ENCODE measurements at regions not wholly inside any gene's neighbourhood (a gene's known extent, or its start where the extent isn't known, plus 50 kb on each side); places are given as distances from the start of the nearest gene placed in this dataset.
A peak's percentile ranks its signal among the peaks of the same experiment; 100 is the strongest.

GRCh38 chr6:25005010-25005409, 69.2 kb upstream of the RIPOR2 start:
- Histone ChIP-seq H3K27me3 (ENCODE audit: control insufficient read depth, insufficient read depth, low read length) (no peaks in the 10 kb centered on the region), H3K36me3 (ENCODE audit: control insufficient read depth, insufficient read depth, low read length) (no peaks in the 10 kb centered on the region), H3K27ac (ENCODE audit: insufficient read depth, low read length) (no peak overlapping the region), H3K4me2 (ENCODE audit: extremely low read depth, insufficient read depth, low read length) (no peak overlapping the region), H2AFZ (ENCODE audit: low read length) (no peak overlapping the region), H3K4me3 (replicated peaks in 1 of 4; ENCODE audit: control extremely low read depth in 1 of 4, insufficient read depth in 1 of 4, low read depth in 3 of 4, low read length in 4 of 4) (no peak overlapping the region), H3K9ac (ENCODE audit: insufficient read depth, low read length) (no peak overlapping the region), H4K20me1 (ENCODE audit: control insufficient read depth, extremely low read depth, insufficient read depth, low read length) (no peaks in the 10 kb centered on the region), H3K79me2 (ENCODE audit: control insufficient read depth, insufficient read depth, low read length) (no peaks in the 10 kb centered on the region), H3K4me1 (ENCODE audit: control insufficient read depth, extremely low read depth, insufficient read depth, low read length) (peaks cover 2% of the 10 kb centered on the region), H3K9me3 (ENCODE audit: control insufficient read depth, insufficient read depth, low read depth, low read length) (no peaks in the 10 kb centered on the region)
- TF ChIP-seq, protein P1, sequence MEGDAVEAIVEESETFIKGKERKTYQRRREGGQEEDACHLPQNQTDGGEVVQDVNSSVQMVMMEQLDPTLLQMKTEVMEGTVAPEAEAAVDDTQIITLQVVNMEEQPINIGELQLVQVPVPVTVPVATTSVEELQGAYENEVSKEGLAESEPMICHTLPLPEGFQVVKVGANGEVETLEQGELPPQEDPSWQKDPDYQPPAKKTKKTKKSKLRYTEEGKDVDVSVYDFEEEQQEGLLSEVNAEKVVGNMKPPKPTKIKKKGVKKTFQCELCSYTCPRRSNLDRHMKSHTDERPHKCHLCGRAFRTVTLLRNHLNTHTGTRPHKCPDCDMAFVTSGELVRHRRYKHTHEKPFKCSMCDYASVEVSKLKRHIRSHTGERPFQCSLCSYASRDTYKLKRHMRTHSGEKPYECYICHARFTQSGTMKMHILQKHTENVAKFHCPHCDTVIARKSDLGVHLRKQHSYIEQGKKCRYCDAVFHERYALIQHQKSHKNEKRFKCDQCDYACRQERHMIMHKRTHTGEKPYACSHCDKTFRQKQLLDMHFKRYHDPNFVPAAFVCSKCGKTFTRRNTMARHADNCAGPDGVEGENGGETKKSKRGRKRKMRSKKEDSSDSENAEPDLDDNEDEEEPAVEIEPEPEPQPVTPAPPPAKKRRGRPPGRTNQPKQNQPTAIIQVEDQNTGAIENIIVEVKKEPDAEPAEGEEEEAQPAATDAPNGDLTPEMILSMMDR (conservative IDR thresholded peaks at IDR 0.05 in 1 of 2, IDR thresholded peaks at IDR 0.05 in 1 of 2; ENCODE audit: low read depth in 1 of 2, low read length in 2 of 2) = no peak
- no peak for TF ChIP-seq EZH2 (IDR thresholded peaks at IDR 0.05; ENCODE audit: low read length, missing control alignments)
- DNase-seq (ENCODE audit: low read depth in 2 of 2) = no peak

- no peak overlapping the region for H3K4me3 ChIP-seq (replicated peaks in 1 of 4; ENCODE audit: control extremely low read depth in 1 of 4, insufficient read depth in 1 of 4, low read depth in 3 of 4, low read length in 4 of 4)
- TF ChIP-seq, protein P1 (conservative IDR thresholded peaks at IDR 0.05 in 1 of 2, IDR thresholded peaks at IDR 0.05 in 1 of 2; ENCODE audit: low read depth in 1 of 2, low read length in 2 of 2) = no peak
- no peak for TF ChIP-seq EZH2 (IDR thresholded peaks at IDR 0.05; ENCODE audit: low read length, missing control alignments)
- no peaks in the 10 kb centered on the region for H3K36me3 ChIP-seq (ENCODE audit: control insufficient read depth, insufficient read depth, low read length)
- no peaks in the 10 kb centered on the region for H3K79me2 ChIP-seq (ENCODE audit: control insufficient read depth, insufficient read depth, low read length)
- H3K4me1 ChIP-seq (ENCODE audit: control insufficient read depth, extremely low read depth, insufficient read depth, low read length) = peaks cover 5% of the 10 kb centered on the region
- H3K27ac ChIP-seq (ENCODE audit: insufficient read depth, low read length) = no peak overlapping the region
- H4K20me1 ChIP-seq (ENCODE audit: control insufficient read depth, extremely low read depth, insufficient read depth, low read length) = no peaks in the 10 kb centered on the region
- no peak overlapping the region for H2AFZ ChIP-seq (ENCODE audit: low read length)
- no peak overlapping the region for H3K4me2 ChIP-seq (ENCODE audit: extremely low read depth, insufficient read depth, low read length)
- no peaks in the 10 kb centered on the region for H3K9me3 ChIP-seq (ENCODE audit: control insufficient read depth, insufficient read depth, low read depth, low read length)
- DNase-seq (ENCODE audit: low read depth in 2 of 2) = no peak
- no peaks in the 10 kb centered on the region for H3K27me3 ChIP-seq (ENCODE audit: control insufficient read depth, insufficient read depth, low read length)
- H3K9ac ChIP-seq (ENCODE audit: insufficient read depth, low read length) = no peak overlapping the region
These were observed 70.3 kb upstream of the RIPOR2 start for GRCh38 chr6:25006075-25006474.

DNA sequence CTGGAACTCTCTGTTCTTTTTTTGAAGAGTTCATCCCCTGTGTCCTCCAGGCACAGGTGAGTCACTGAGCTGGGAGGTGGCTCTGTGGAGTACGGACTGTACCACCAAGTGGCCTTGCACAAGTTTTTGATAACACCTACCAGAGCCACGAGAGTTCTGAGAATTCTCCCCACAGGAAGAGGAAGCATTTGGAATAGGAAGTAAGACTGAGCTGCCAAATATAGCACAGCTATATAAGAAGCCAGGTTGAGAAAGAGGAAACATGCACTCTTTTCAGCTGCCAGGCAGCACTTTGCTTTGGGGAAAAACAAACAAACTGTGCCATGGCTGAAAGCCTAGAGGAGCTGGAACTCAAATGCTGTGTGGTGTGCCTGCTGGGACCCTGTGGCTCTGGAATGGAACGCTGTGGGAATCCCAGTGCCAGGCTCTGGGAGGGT, 70.8 kb upstream of the RIPOR2 start:
- H3K27ac ChIP-seq (ENCODE audit: insufficient read depth, low read length) = no peak overlapping the region

More for the DNA sequence above, 70.8 kb upstream of the RIPOR2 start:
- no peaks in the 10 kb centered on the region for H3K79me2 ChIP-seq (ENCODE audit: control insufficient read depth, insufficient read depth, low read length)
- H2AFZ ChIP-seq (ENCODE audit: low read length) = peak overlapping the region; percentile 41
- no peak overlapping the region for H3K9ac ChIP-seq (ENCODE audit: insufficient read depth, low read length)
- H4K20me1 ChIP-seq (ENCODE audit: control insufficient read depth, extremely low read depth, insufficient read depth, low read length) = no peaks in the 10 kb centered on the region
- H3K4me2 ChIP-seq (ENCODE audit: extremely low read depth, insufficient read depth, low read length) = no peak overlapping the region
- H3K27me3 ChIP-seq (ENCODE audit: control insufficient read depth, insufficient read depth, low read length) = no peaks in the 10 kb centered on the region
- peak; percentile 34 to 56 for DNase-seq (ENCODE audit: low read depth in 2 of 2)
- no peak for TF ChIP-seq EZH2 (IDR thresholded peaks at IDR 0.05; ENCODE audit: low read length, missing control alignments)
- TF ChIP-seq, protein P1 (conservative IDR thresholded peaks at IDR 0.05 in 1 of 2, IDR thresholded peaks at IDR 0.05 in 1 of 2; ENCODE audit: low read depth in 1 of 2, low read length in 2 of 2) = no peak
- H3K9me3 ChIP-seq (ENCODE audit: control insufficient read depth, insufficient read depth, low read depth, low read length) = no peaks in the 10 kb centered on the region
- H3K4me1 ChIP-seq (ENCODE audit: control insufficient read depth, extremely low read depth, insufficient read depth, low read length) = peaks cover 7% of the 10 kb centered on the region
- no peaks in the 10 kb centered on the region for H3K36me3 ChIP-seq (ENCODE audit: control insufficient read depth, insufficient read depth, low read length)
- H3K4me3 ChIP-seq (replicated peaks in 1 of 4; ENCODE audit: control extremely low read depth in 1 of 4, insufficient read depth in 1 of 4, low read depth in 3 of 4, low read length in 4 of 4) = no peak overlapping the region

Measured in fibroblast of lung (primary cell).